WERI-Rb-1 (cell line): ENCODE measurements at regions not wholly inside any gene's neighbourhood (a gene's known extent, or its start where the extent isn't known, plus 50 kb on each side); places are given as distances from the start of the nearest gene placed in this dataset.

Experiments used
- DNase-seq: peaks from one replicate; pipeline ENCODE4 v3.0.0-alpha.2; 2020
- H3K27ac ChIP-seq: fragments of 250-450 bp; sonication (Bioruptor Pico); 2 replicates; pipeline ENCODE4 v1.5.1; 2020; ENCODE audit warnings: mild to moderate bottlenecking, moderate library complexity
- H3K27me3 ChIP-seq: fragments of 250-450 bp; sonication (Bioruptor Pico); 2 replicates; pipeline ENCODE4 v1.5.1; 2021; ENCODE audit warnings: mild to moderate bottlenecking, low read depth, moderate library complexity; ENCODE audit not compliant: insufficient read depth, severe bottlenecking
- H3K36me3 ChIP-seq: fragments of 250-450 bp; sonication (Bioruptor Pico); 2 replicates; pipeline ENCODE4 v1.5.1; 2020; ENCODE audit warnings: mild to moderate bottlenecking, moderate library complexity
- H3K4me3 ChIP-seq: 2 replicates; pipeline ENCODE4 v1.5.1; 2011; ENCODE audit warnings: low read depth, mild to moderate bottlenecking, control low read depth, low read length
- H3K9me3 ChIP-seq: fragments of 250-450 bp; sonication (Bioruptor Pico); 2 replicates; pipeline ENCODE4 v1.5.1; 2021; ENCODE audit warnings: mild to moderate bottlenecking, moderate library complexity; ENCODE audit not compliant: severe bottlenecking
- CTCF ChIP-seq: IDR thresholded peaks from 2 replicates; pipeline ENCODE4 v1.5.1; 2011; ENCODE audit warnings: low read depth, mild to moderate bottlenecking, control low read depth, inconsistent platforms, low read length

DNA sequence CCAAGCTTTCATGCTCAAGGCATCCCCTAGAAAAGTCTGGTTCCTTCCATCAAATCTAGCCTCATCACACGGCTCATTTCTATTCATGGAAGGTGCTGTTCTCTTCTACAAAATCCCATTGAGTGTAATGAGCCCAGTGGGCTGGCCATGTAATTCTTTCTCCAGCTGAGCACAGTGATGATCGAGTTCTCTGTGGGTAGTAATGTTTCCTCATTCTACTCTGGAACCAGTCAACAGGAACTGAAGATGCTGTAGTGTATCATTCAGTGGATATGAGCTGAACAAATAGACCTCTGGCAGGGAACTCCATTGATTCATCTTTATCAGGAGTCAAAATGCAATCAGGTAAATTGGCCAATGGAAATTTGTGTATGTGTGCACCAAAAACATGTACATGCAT, 149.2 kb downstream of the LRRC70 start:
- no peak for TF ChIP-seq CTCF
- peaks cover 4% of the 10 kb centered on the region for H3K27me3 ChIP-seq
- H3K27ac ChIP-seq = no peak overlapping the region
- no peaks in the 10 kb centered on the region for H3K9me3 ChIP-seq
- DNase-seq = no peak
- H3K36me3 ChIP-seq = no peaks in the 10 kb centered on the region
- H3K4me3 ChIP-seq = no peak overlapping the region

DNA sequence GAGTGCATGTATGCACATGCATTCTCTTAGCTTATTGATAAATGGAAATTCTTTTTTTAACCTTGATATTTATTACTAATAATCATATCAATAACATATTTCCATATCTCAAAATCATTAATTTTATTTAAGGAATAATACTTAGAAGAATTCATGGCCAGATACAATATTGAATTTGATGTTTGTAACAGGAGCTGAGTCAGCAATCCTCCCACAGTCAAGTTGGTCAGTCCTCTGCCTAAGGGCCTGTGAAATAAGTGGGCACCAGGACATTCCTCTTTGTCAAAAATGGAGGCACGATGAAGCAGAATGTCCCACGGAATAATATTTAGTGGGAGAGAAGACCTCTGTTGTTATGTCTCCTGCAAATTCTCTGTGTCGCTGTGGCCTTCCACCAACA, 148.6 kb downstream of the LRRC70 start:
- TF ChIP-seq CTCF = no peak
- H3K9me3 ChIP-seq = no peaks in the 10 kb centered on the region
- DNase-seq = no peak
- no peak overlapping the region for H3K27ac ChIP-seq
- H3K36me3 ChIP-seq = no peaks in the 10 kb centered on the region
- H3K27me3 ChIP-seq = peaks cover 4% of the 10 kb centered on the region
- no peak overlapping the region for H3K4me3 ChIP-seq

- H3K27ac ChIP-seq = no peak overlapping the region
- no peak for DNase-seq
- 0 out of 2 replicates have a peak, but pooled peaks have one; percentile 5 for TF ChIP-seq CTCF
- no peaks in the 10 kb centered on the region for H3K9me3 ChIP-seq
- H3K4me3 ChIP-seq = no peak overlapping the region
- no peaks in the 10 kb centered on the region for H3K36me3 ChIP-seq
- H3K27me3 ChIP-seq = peaks cover 4% of the 10 kb centered on the region
Observed at GRCh38 chr5:62722360-62722759, 143.7 kb downstream of the LRRC70 start.

GRCh38 chr5:62720031-62720441, 141.4 kb downstream of the LRRC70 start:
- Histone ChIP-seq H3K9me3 (no peaks in the 10 kb centered on the region), H3K4me3 (no peak overlapping the region), H3K36me3 (no peaks in the 10 kb centered on the region), H3K27ac (no peak overlapping the region), H3K27me3 (peaks cover 4% of the 10 kb centered on the region)
- peak; percentile 69 for DNase-seq
- peak; percentile 81 for TF ChIP-seq CTCF

DNA sequence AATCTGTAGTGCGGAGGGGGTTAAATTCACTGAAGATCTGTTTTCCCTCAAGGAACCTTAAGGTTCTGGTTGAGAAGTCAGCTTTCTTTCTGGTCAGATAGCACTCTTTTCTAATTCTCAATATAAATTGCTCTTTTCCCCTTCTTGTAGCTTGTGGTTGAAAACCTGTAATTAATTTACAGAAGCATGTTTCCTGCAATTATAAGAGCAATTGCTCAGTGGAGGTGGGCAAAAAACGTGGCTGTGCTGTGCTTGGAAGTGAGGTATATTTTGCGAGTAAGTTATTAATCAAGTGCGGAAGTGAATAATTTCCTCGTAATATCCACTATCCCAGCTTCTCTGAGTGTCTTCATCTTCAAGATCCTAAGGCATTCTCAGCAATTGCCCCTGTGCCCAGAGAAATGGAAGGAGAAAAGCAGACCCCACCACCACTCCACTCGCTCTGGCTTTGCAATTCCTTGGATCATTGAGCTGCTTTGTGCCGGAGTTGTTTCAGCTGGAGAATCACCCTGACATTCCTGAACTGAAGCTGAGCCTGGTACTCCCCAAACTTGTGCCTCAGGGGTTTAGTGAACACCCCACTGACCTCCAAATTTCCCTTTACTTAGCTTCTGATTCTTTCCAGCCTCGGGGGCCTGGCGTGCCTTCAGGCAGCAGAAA, 140.6 kb downstream of the LRRC70 start:
- no peak for TF ChIP-seq CTCF
- H3K36me3 ChIP-seq = no peaks in the 10 kb centered on the region
- no peaks in the 10 kb centered on the region for H3K9me3 ChIP-seq
- H3K27ac ChIP-seq = no peak overlapping the region
- DNase-seq = no peak
- H3K27me3 ChIP-seq = peaks cover 4% of the 10 kb centered on the region
- H3K4me3 ChIP-seq = no peak overlapping the region

DNA sequence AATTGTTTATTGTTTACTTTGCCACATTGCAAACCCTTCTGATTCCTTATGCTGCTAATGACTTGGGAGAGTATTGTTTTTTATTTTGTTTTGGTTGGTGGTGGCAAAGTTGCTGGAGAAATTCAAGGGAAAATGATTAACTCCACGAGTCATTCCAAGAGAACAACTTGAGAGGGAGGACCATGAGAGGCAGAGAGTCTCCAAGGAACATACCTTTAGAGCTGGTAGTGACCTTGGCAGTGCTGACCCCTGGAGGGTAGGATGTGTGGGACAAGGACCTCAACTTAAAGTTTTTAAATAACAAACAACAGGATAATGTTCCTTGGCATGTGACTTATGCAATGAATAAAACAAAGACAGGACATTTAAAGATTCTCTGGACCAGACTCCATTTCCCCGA, 139.7 kb downstream of the LRRC70 start:
- Histone ChIP-seq H3K36me3 (no peaks in the 10 kb centered on the region), H3K4me3 (no peak overlapping the region), H3K27me3 (no peaks in the 10 kb centered on the region), H3K27ac (no peak overlapping the region), H3K9me3 (no peaks in the 10 kb centered on the region)
- TF ChIP-seq CTCF = 0 out of 2 replicates have a peak, but pooled peaks have one; percentile 4
- DNase-seq = no peak
